Astrocyte (in vitro differentiated cells and primary cell): ENCODE measurements at regions not wholly inside any gene's neighbourhood (a gene's known extent, or its start where the extent isn't known, plus 50 kb on each side); places are given as distances from the start of the nearest gene placed in this dataset.

Experiments
- DNase-seq: peaks from one replicate; pipeline ENCODE4 v3.0.0-alpha.2; 2010; ENCODE audit warnings: low read depth
- FAIRE-seq: peaks from 2 replicates; lab custom pipeline; 2011; peaks lifted over from hg19 to GRCh38; lab: Jason Lieb, UNC
- H2AFZ ChIP-seq: 2 replicates; pipeline ENCODE4 v1.6.0; 2012; ENCODE audit warnings: low read depth, low read length, inconsistent platforms
- H3K27ac ChIP-seq: 2 replicates; pipeline ENCODE4 v1.5.1; 2011; ENCODE audit warnings: low read depth, low read length, inconsistent platforms
- H3K27me3 ChIP-seq: 2 replicates; pipeline ENCODE4 v1.6.0; 2011; ENCODE audit warnings: low read length, inconsistent platforms; ENCODE audit not compliant: insufficient read depth
- H3K36me3 ChIP-seq: 2 replicates; pipeline ENCODE4 v1.5.1; 2011; ENCODE audit warnings: low read length, inconsistent platforms; ENCODE audit not compliant: insufficient read depth
- H3K4me1 ChIP-seq: 2 replicates; pipeline ENCODE4 v1.5.1; 2011; ENCODE audit warnings: low read length, inconsistent platforms; ENCODE audit not compliant: insufficient read depth
- H3K4me2 ChIP-seq: 2 replicates; pipeline ENCODE4 v1.6.0; 2012; ENCODE audit warnings: low read length, inconsistent platforms
- H3K4me3 ChIP-seq: 2 replicates; pipeline ENCODE4 v1.5.1; 2011; ENCODE audit warnings: low read depth, mild to moderate bottlenecking, low read length, inconsistent platforms; ENCODE audit not compliant: insufficient read depth
- H3K79me2 ChIP-seq: 2 replicates; pipeline ENCODE4 v1.6.0; 2012; ENCODE audit warnings: mild to moderate bottlenecking, low read length, inconsistent platforms; ENCODE audit not compliant: insufficient read depth
- H3K9ac ChIP-seq: 2 replicates; pipeline ENCODE4 v1.6.0; 2012; ENCODE audit warnings: mild to moderate bottlenecking, low read length, inconsistent platforms
- H3K9me3 ChIP-seq: 2 replicates; pipeline ENCODE4 v1.5.1; 2012; ENCODE audit warnings: low read depth, mild to moderate bottlenecking, low read length, inconsistent platforms; ENCODE audit not compliant: insufficient read depth
- H4K20me1 ChIP-seq: 2 replicates; pipeline ENCODE4 v1.6.0; 2012; ENCODE audit warnings: low read length, inconsistent platforms; ENCODE audit not compliant: insufficient read depth
- H3K27ac Mint-ChIP-seq: one replicate; pipeline ENCODE4 v1.8.0; 2021; ENCODE audit warnings: mild to moderate bottlenecking, mixed read lengths; ENCODE audit not compliant: unreplicated experiment
- H3K27me3 Mint-ChIP-seq: one replicate; pipeline ENCODE4 v1.8.0; 2021; ENCODE audit warnings: low read depth, mixed read lengths; ENCODE audit not compliant: unreplicated experiment
- H3K36me3 Mint-ChIP-seq: one replicate; pipeline ENCODE4 v1.8.0; 2021; ENCODE audit warnings: low read depth, mixed read lengths; ENCODE audit not compliant: unreplicated experiment
- H3K4me1 Mint-ChIP-seq: one replicate; pipeline ENCODE4 v1.8.0; 2021; ENCODE audit warnings: low read depth, mixed read lengths; ENCODE audit not compliant: unreplicated experiment
- H3K4me3 Mint-ChIP-seq: one replicate; pipeline ENCODE4 v1.8.0; 2021; ENCODE audit warnings: mild to moderate bottlenecking, moderate library complexity, mixed read lengths; ENCODE audit not compliant: unreplicated experiment
- H3K9me3 Mint-ChIP-seq: one replicate; pipeline ENCODE4 v1.8.0; 2021; ENCODE audit warnings: mild to moderate bottlenecking, mixed read lengths; ENCODE audit not compliant: unreplicated experiment
- CTCF ChIP-seq: IDR thresholded peaks from 2 replicates; pipeline ENCODE4 v1.5.1; 2011; ENCODE audit warnings: low read depth, mild to moderate bottlenecking, inconsistent platforms, low read length, moderate library complexity; ENCODE audit not compliant: insufficient read depth
- EZH2 ChIP-seq: IDR thresholded peaks from 2 replicates; pipeline ENCODE4 v1.6.1; 2012; ENCODE audit warnings: mild to moderate bottlenecking, low read length, inconsistent platforms; ENCODE audit not compliant: insufficient read depth

GRCh38 chr3:36058404-36059030 is 321.8 kb upstream of the STAC start:
- Histone ChIP-seq H3K4me2 (no peak overlapping the region), H3K9me3 (no peaks in the 10 kb centered on the region), H3K9ac (no peak overlapping the region), H3K27me3 (no peaks in the 10 kb centered on the region), H3K4me1 (no peaks in the 10 kb centered on the region), H4K20me1 (no peaks in the 10 kb centered on the region), H3K79me2 (no peaks in the 10 kb centered on the region), H3K36me3 (no peaks in the 10 kb centered on the region), H2AFZ (no peak overlapping the region), H3K27ac (no peak overlapping the region), H3K4me3 (no peak overlapping the region)
- no peak for DNase-seq
- Mint-ChIP-seq H3K27me3 (peaks cover 2% of the 10 kb centered on the region), H3K27ac (no peak overlapping the region), H3K36me3 (peaks cover 1% of the 10 kb centered on the region), H3K4me3 (no peak overlapping the region), H3K4me1 (no peaks in the 10 kb centered on the region), H3K9me3 (peaks cover 6% of the 10 kb centered on the region)
- no peak for FAIRE-seq
- no peak for TF ChIP-seq CTCF
- TF ChIP-seq EZH2: no peak

- Mint-ChIP-seq H3K27me3 (peaks cover 2% of the 10 kb centered on the region), H3K4me1 (no peaks in the 10 kb centered on the region), H3K9me3 (no peaks in the 10 kb centered on the region), H3K4me3 (no peak overlapping the region), H3K27ac (no peak overlapping the region), H3K36me3 (no peaks in the 10 kb centered on the region)
- Histone ChIP-seq H2AFZ (no peak overlapping the region), H3K36me3 (no peaks in the 10 kb centered on the region), H3K79me2 (no peaks in the 10 kb centered on the region), H3K9me3 (no peaks in the 10 kb centered on the region), H3K4me2 (no peak overlapping the region), H3K9ac (no peak overlapping the region), H3K27me3 (no peaks in the 10 kb centered on the region), H3K4me3 (no peak overlapping the region), H3K4me1 (no peaks in the 10 kb centered on the region), H3K27ac (no peak overlapping the region), H4K20me1 (no peaks in the 10 kb centered on the region)
- no peak for FAIRE-seq
- TF ChIP-seq CTCF (no peak), EZH2 (no peak)
- peak; percentile 26 for DNase-seq
Measured at GRCh38 chr3:36060950-36061349, 319.4 kb upstream of the STAC start.

GRCh38 chr3:36063992-36064391 is 316.3 kb upstream of the STAC start:
- FAIRE-seq: no peak
- no peaks in the 10 kb centered on the region for H3K27me3 ChIP-seq
- H3K79me2 ChIP-seq: no peaks in the 10 kb centered on the region
- no peak overlapping the region for H3K27ac Mint-ChIP-seq
- no peaks in the 10 kb centered on the region for H3K36me3 Mint-ChIP-seq
- no peak overlapping the region for H3K4me3 ChIP-seq
- no peaks in the 10 kb centered on the region for H3K4me1 Mint-ChIP-seq
- H3K27me3 Mint-ChIP-seq: peaks cover 2% of the 10 kb centered on the region
- H3K9ac ChIP-seq: no peak overlapping the region
- no peak overlapping the region for H3K4me3 Mint-ChIP-seq
- H3K27ac ChIP-seq: no peak overlapping the region
- no peak overlapping the region for H2AFZ ChIP-seq
- no peaks in the 10 kb centered on the region for H3K9me3 Mint-ChIP-seq
- H3K9me3 ChIP-seq: no peaks in the 10 kb centered on the region
- peak; percentile 16 for DNase-seq
- peak overlapping the region; percentile 19 for H3K4me2 ChIP-seq
- H3K4me1 ChIP-seq: no peaks in the 10 kb centered on the region
- no peaks in the 10 kb centered on the region for H3K36me3 ChIP-seq
- TF ChIP-seq CTCF (no peak), EZH2 (no peak)
- no peaks in the 10 kb centered on the region for H4K20me1 ChIP-seq
